H9 (cell line): ENCODE measurements at regions not wholly inside any gene's neighbourhood (a gene's known extent, or its start where the extent isn't known, plus 50 kb on each side); places are given as distances from the start of the nearest gene placed in this dataset.

Experiments used
- DNase-seq: peaks from one replicate; pipeline ENCODE4 v3.0.0-alpha.2; 2017
- H2AFZ ChIP-seq: one replicate; pipeline ENCODE4 v1.6.1; 2013; ENCODE audit warnings: mild to moderate bottlenecking, low read length, control low read depth, moderate library complexity
- H2AK5ac ChIP-seq: 2 replicates; pipeline ENCODE4 v1.6.1; 2013; ENCODE audit warnings: low read length, control low read depth, mixed read lengths; ENCODE audit not compliant: insufficient read length
- H2BK120ac ChIP-seq: one replicate; pipeline ENCODE4 v1.6.1; 2013; ENCODE audit warnings: low read depth, mild to moderate bottlenecking, low read length, control low read depth, inconsistent platforms; ENCODE audit not compliant: poor library complexity, severe bottlenecking
- H2BK12ac ChIP-seq: 2 replicates; pipeline ENCODE4 v1.6.1; 2013; ENCODE audit warnings: low read length, control low read depth, mixed read lengths, low read depth; ENCODE audit not compliant: insufficient read length
- H2BK15ac ChIP-seq: 2 replicates; pipeline ENCODE4 v1.6.1; 2013; ENCODE audit warnings: low read depth, low read length, control low read depth
- H2BK20ac ChIP-seq: one replicate; pipeline ENCODE4 v1.6.1; 2013; ENCODE audit warnings: low read depth, mild to moderate bottlenecking, low read length, control low read depth, inconsistent platforms; ENCODE audit not compliant: poor library complexity, severe bottlenecking
- H2BK5ac ChIP-seq: 2 replicates; pipeline ENCODE4 v1.6.1; 2013; ENCODE audit warnings: low read length, control low read depth, mixed read lengths; ENCODE audit not compliant: insufficient read length
- H3K14ac ChIP-seq: 2 replicates; pipeline ENCODE4 v1.6.1; 2013; ENCODE audit warnings: low read length, control low read depth; ENCODE audit not compliant: insufficient read depth
- H3K18ac ChIP-seq: 2 replicates; pipeline ENCODE4 v1.6.1; 2013; ENCODE audit warnings: low read depth, mild to moderate bottlenecking, mixed read lengths, low read length, control low read depth; ENCODE audit not compliant: insufficient read length
- H3K23ac ChIP-seq: 2 replicates; pipeline ENCODE4 v1.6.1; 2013; ENCODE audit warnings: low read length, control low read depth, mixed read lengths, low read depth; ENCODE audit not compliant: insufficient read length
- H3K23me2 ChIP-seq: 2 replicates; pipeline ENCODE4 v1.6.1; 2013; ENCODE audit warnings: low read depth, mild to moderate bottlenecking, mixed read lengths, low read length, control low read depth; ENCODE audit not compliant: insufficient read length, poor library complexity, severe bottlenecking
- H3K27ac ChIP-seq: 2 replicates; pipeline ENCODE4 v1.5.1; 2013; ENCODE audit warnings: low read length, control low read depth, mixed read lengths, low read depth; ENCODE audit not compliant: insufficient read length
- H3K27me3 ChIP-seq: 2 replicates; pipeline ENCODE4 v1.6.1; 2013; ENCODE audit warnings: low read length, control low read depth, inconsistent platforms; ENCODE audit not compliant: insufficient read depth
- H3K4ac ChIP-seq: 2 replicates; pipeline ENCODE4 v1.6.1; 2013; ENCODE audit warnings: low read depth, mild to moderate bottlenecking, control low read depth, inconsistent platforms, low read length, moderate library complexity
- H3K4me1 ChIP-seq: 2 replicates; pipeline ENCODE4 v1.6.1; 2013; ENCODE audit warnings: low read length, control low read depth, inconsistent platforms; ENCODE audit not compliant: insufficient read depth
- H3K4me2 ChIP-seq: 2 replicates; pipeline ENCODE4 v1.6.1; 2013; ENCODE audit warnings: low read length, control low read depth, mixed read lengths; ENCODE audit not compliant: insufficient read length, insufficient read depth
- H3K56ac ChIP-seq: 2 replicates; pipeline ENCODE4 v1.6.1; 2013; ENCODE audit warnings: low read depth, mild to moderate bottlenecking, mixed read lengths, low read length, control low read depth; ENCODE audit not compliant: insufficient read length
- H3K79me1 ChIP-seq: 2 replicates; pipeline ENCODE4 v1.6.1; 2013; ENCODE audit warnings: low read depth, mild to moderate bottlenecking, moderate library complexity, low read length, control low read depth, inconsistent platforms; ENCODE audit not compliant: insufficient read depth, poor library complexity, severe bottlenecking
- H3K79me2 ChIP-seq: 2 replicates; pipeline ENCODE4 v1.6.1; 2013; ENCODE audit warnings: low read length, control low read depth, inconsistent platforms; ENCODE audit not compliant: insufficient read depth
- H3K9ac ChIP-seq: 2 replicates; pipeline ENCODE4 v1.6.1; 2013; ENCODE audit warnings: low read length, control low read depth, mixed read lengths; ENCODE audit not compliant: insufficient read length; ENCODE audit errors: extremely low read depth
- H3K9me3 ChIP-seq: one replicate; pipeline ENCODE4 v1.6.1; 2013; ENCODE audit warnings: low read depth, low read length, inconsistent platforms; ENCODE audit not compliant: control insufficient read depth
- H3T11ph ChIP-seq: one replicate; pipeline ENCODE4 v1.6.1; 2013; ENCODE audit warnings: mild to moderate bottlenecking, low read length, control low read depth, inconsistent platforms
- H4K20me1 ChIP-seq: one replicate; pipeline ENCODE4 v1.6.1; 2013; ENCODE audit not compliant: control insufficient read depth, insufficient read length, insufficient read depth
- H4K5ac ChIP-seq: 2 replicates; pipeline ENCODE4 v1.6.1; 2013; ENCODE audit warnings: low read depth, mild to moderate bottlenecking, mixed read lengths, low read length, control low read depth; ENCODE audit not compliant: insufficient read length
- H4K8ac ChIP-seq: replicated peaks from 2 replicates; pipeline ENCODE4 v1.6.1; 2013; ENCODE audit warnings: low read length, control low read depth, mixed read lengths, low read depth; ENCODE audit not compliant: insufficient read length
- H4K91ac ChIP-seq: 2 replicates; pipeline ENCODE4 v1.6.1; 2013; ENCODE audit warnings: low read depth, mild to moderate bottlenecking, moderate library complexity, mixed read lengths, low read length, control low read depth; ENCODE audit not compliant: insufficient read length
- H3K27ac Mint-ChIP-seq, 3 experiments: 2 replicates in 2 of 3; 3 replicates in 1 of 3; pipeline ENCODE4 v1.8.0; 2020 to 2021; ENCODE audit warnings: mixed read lengths in 3 of 3, mild to moderate bottlenecking in 1 of 3, moderate library complexity in 1 of 3
- H3K27me3 Mint-ChIP-seq: 2 replicates; pipeline ENCODE4 v1.8.0; 2021; ENCODE audit warnings: low read depth, mild to moderate bottlenecking, moderate library complexity, mixed read lengths
- H3K36me3 Mint-ChIP-seq, 3 experiments: 2 replicates in 2 of 3; 3 replicates in 1 of 3; pipeline ENCODE4 v1.8.0; 2020 to 2021; ENCODE audit warnings: low read depth in 3 of 3, mixed read lengths in 3 of 3; ENCODE audit not compliant: insufficient read depth in 1 of 3
- H3K4me1 Mint-ChIP-seq, 2 experiments: 2 replicates each; pipeline ENCODE4 v1.8.0; 2020; ENCODE audit warnings: mixed read lengths in 2 of 2
- H3K4me3 Mint-ChIP-seq, 2 experiments: 2 replicates in 1 of 2; 3 replicates in 1 of 2; pipeline ENCODE4 v1.8.0; 2020 to 2021; ENCODE audit warnings: mild to moderate bottlenecking in 2 of 2, mixed read lengths in 2 of 2, moderate library complexity in 1 of 2
- H3K9me3 Mint-ChIP-seq, 2 experiments: 2 replicates in 1 of 2; 3 replicates in 1 of 2; pipeline ENCODE4 v1.8.0; 2020; ENCODE audit warnings: mild to moderate bottlenecking in 2 of 2, mixed read lengths in 2 of 2, moderate library complexity in 1 of 2
- WGBS: extraction: QIAGEN DNeasy Blood & Tissue Kit; methylation state at CpG from one replicate; pipeline ENCODE4 v1.1.7; 2013; ENCODE audit warnings: missing lambda C conversion rate, low lambda C conversion rate, mixed read lengths; ENCODE audit not compliant: insufficient read length; ENCODE audit errors: extremely low coverage; 5-methylcytosine and 5-hydroxymethylcytosine counted together
- TF ChIP-seq, protein P1 (sequence below): fragments of 200-600 bp; sonication (generic); conservative IDR thresholded peaks from 3 replicates; pipeline ENCODE4 v1.8.0; 2021; ENCODE audit warnings: antibody characterized with exemption, mild to moderate bottlenecking

DNA sequence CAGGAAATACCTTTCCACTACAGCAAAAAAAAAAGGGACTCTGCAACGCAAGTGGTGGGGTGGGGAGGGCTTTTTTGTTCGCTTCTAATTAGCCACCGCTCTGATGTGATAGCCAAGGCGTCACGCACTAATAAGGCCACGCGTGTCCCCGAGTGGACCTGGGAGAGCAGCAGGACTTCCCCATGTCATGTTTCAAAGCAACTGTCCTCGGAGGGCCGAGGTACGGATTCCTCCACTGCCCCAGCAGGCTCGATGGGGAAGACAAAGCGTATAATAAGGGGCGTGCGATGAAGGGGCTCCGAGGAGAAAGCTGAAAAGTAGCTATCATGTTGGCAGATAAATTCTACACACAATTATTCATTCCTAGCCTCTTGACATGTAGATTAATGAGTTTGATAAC, 179.7 kb upstream of the ZNF507 start:
- H3T11ph ChIP-seq: no peak overlapping the region
- Mint-ChIP-seq H3K27ac (no peak overlapping the region), H3K9me3 (no peaks in the 10 kb centered on the region), H3K36me3 (no peaks in the 10 kb centered on the region), H3K4me3 (no peak overlapping the region), H3K27me3 (no peaks in the 10 kb centered on the region; the same call in none of the 2 replicates), H3K4me1 (no peaks in the 10 kb centered on the region)
- no peak overlapping the region for H3K56ac ChIP-seq
- no peak overlapping the region for H2BK120ac ChIP-seq
- H3K23ac ChIP-seq: no peak overlapping the region
- no peak for DNase-seq
- no peaks in the 10 kb centered on the region for H3K79me2 ChIP-seq
- H4K5ac ChIP-seq: no peak overlapping the region
- TF ChIP-seq, protein P1, sequence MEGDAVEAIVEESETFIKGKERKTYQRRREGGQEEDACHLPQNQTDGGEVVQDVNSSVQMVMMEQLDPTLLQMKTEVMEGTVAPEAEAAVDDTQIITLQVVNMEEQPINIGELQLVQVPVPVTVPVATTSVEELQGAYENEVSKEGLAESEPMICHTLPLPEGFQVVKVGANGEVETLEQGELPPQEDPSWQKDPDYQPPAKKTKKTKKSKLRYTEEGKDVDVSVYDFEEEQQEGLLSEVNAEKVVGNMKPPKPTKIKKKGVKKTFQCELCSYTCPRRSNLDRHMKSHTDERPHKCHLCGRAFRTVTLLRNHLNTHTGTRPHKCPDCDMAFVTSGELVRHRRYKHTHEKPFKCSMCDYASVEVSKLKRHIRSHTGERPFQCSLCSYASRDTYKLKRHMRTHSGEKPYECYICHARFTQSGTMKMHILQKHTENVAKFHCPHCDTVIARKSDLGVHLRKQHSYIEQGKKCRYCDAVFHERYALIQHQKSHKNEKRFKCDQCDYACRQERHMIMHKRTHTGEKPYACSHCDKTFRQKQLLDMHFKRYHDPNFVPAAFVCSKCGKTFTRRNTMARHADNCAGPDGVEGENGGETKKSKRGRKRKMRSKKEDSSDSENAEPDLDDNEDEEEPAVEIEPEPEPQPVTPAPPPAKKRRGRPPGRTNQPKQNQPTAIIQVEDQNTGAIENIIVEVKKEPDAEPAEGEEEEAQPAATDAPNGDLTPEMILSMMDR: no peak
- no peak overlapping the region for H3K9ac ChIP-seq
- no peak overlapping the region for H2AFZ ChIP-seq
- no peak overlapping the region for H3K27ac ChIP-seq
- no peak overlapping the region for H2BK12ac ChIP-seq
- H2BK5ac ChIP-seq: no peak overlapping the region
- no peaks in the 10 kb centered on the region for H3K27me3 ChIP-seq
- H4K8ac ChIP-seq: no peak overlapping the region
- H3K9me3 ChIP-seq: no peaks in the 10 kb centered on the region
- H4K91ac ChIP-seq: no peak overlapping the region
- H3K4me2 ChIP-seq: no peak overlapping the region
- H4K20me1 ChIP-seq: no peaks in the 10 kb centered on the region
- no CpG with 5 or more reads among the region's 16 CpGs for WGBS
- H2AK5ac ChIP-seq: no peak overlapping the region
- H3K18ac ChIP-seq: no peak overlapping the region
- no peak overlapping the region for H2BK15ac ChIP-seq
- H3K4ac ChIP-seq: no peak overlapping the region
- H2BK20ac ChIP-seq: no peak overlapping the region
- H3K23me2 ChIP-seq: no peaks in the 10 kb centered on the region
- no peak overlapping the region for H3K14ac ChIP-seq
- no peaks in the 10 kb centered on the region for H3K79me1 ChIP-seq
- H3K4me1 ChIP-seq: no peaks in the 10 kb centered on the region
